ENCODE measurements at regions not wholly inside any gene's neighbourhood (a gene's known extent, or its start where the extent isn't known, plus 50 kb on each side); places are given as distances from the start of the nearest gene placed in this dataset.
"Not testable (repeated sequence)": the region's sequence is repeated elsewhere in the genome, so short reads cannot be mapped to it uniquely, and the experiment has no call there.

- DNase-seq (ENCODE audit: low read depth, low spot score); H3K27ac ChIP-seq: not testable (repeated sequence)
Measured at GRCh38 chr1:83488105-83488504, 510.8 kb downstream of the TTLL7 start.

GRCh38 chr1:83487460-83487859, 511.5 kb downstream of the TTLL7 start:
- H3K27ac ChIP-seq; DNase-seq (ENCODE audit: low read depth, low spot score): not testable (repeated sequence)

- H3K27ac ChIP-seq; DNase-seq (ENCODE audit: low read depth, low spot score): not testable (repeated sequence)
Measured at GRCh38 chr1:83485314-83486019, 513.5 kb downstream of the TTLL7 start.

GRCh38 chr1:83481284-83481683, 517.6 kb downstream of the TTLL7 start:
- DNase-seq (ENCODE audit: low read depth, low spot score), result not testable (repeated sequence)
- peak overlapping the region; percentile 51 for H3K27ac ChIP-seq

GRCh38 chr1:83479591-83480239, 519.2 kb downstream of the TTLL7 start:
- not testable (repeated sequence) for DNase-seq (ENCODE audit: low read depth, low spot score); H3K27ac ChIP-seq

GRCh38 chr1:83478127-83478526, 520.8 kb downstream of the TTLL7 start:
- DNase-seq (ENCODE audit: low read depth, low spot score); H3K27ac ChIP-seq: not testable (repeated sequence)

GRCh38 chr1:83476518-83476917, 522.4 kb downstream of the TTLL7 start:
- not testable (repeated sequence) for DNase-seq (ENCODE audit: low read depth, low spot score); H3K27ac ChIP-seq

GRCh38 chr1:83474946-83475345, 524.0 kb downstream of the TTLL7 start:
- DNase-seq (ENCODE audit: low read depth, low spot score); H3K27ac ChIP-seq: not testable (repeated sequence)

- DNase-seq (ENCODE audit: low read depth, low spot score); H3K27ac ChIP-seq: not testable (repeated sequence)
Measured at GRCh38 chr1:83473986-83474385, 524.9 kb downstream of the TTLL7 start.

GRCh38 chr1:83472066-83472465, 526.9 kb downstream of the TTLL7 start:
- not testable (repeated sequence) for DNase-seq (ENCODE audit: low read depth, low spot score); H3K27ac ChIP-seq

GRCh38 chr1:83471272-83471671, 527.7 kb downstream of the TTLL7 start:
- DNase-seq (ENCODE audit: low read depth, low spot score); H3K27ac ChIP-seq: not testable (repeated sequence)

GRCh38 chr1:83468336-83468735, 530.6 kb downstream of the TTLL7 start:
- not testable (repeated sequence) for H3K27ac ChIP-seq; DNase-seq (ENCODE audit: low read depth, low spot score)

GRCh38 chr1:83457735-83458248, 541.1 kb downstream of the TTLL7 start:
- DNase-seq (ENCODE audit: low read depth, low spot score); H3K27ac ChIP-seq: not testable (repeated sequence)

- not testable (repeated sequence) for H3K27ac ChIP-seq; DNase-seq (ENCODE audit: low read depth, low spot score)
Measured at GRCh38 chr1:83457281-83457680, 541.7 kb downstream of the TTLL7 start.

- not testable (repeated sequence) for DNase-seq (ENCODE audit: low read depth, low spot score); H3K27ac ChIP-seq
Measured at GRCh38 chr1:83455753-83456152, 543.2 kb downstream of the TTLL7 start.

- not testable (repeated sequence) for DNase-seq (ENCODE audit: low read depth, low spot score); H3K27ac ChIP-seq
Measured at GRCh38 chr1:83445873-83446272, 553.1 kb downstream of the TTLL7 start.

- not testable (repeated sequence) for H3K27ac ChIP-seq; DNase-seq (ENCODE audit: low read depth, low spot score)
Measured at GRCh38 chr1:83442412-83442811, 556.5 kb downstream of the TTLL7 start.

GRCh38 chr1:83440586-83440985, 558.3 kb downstream of the TTLL7 start:
- peak; percentile 3 for DNase-seq (ENCODE audit: low read depth, low spot score)
- H3K27ac ChIP-seq, result not testable (repeated sequence)

GRCh38 chr1:83440021-83440420, 558.9 kb downstream of the TTLL7 start:
- H3K27ac ChIP-seq; DNase-seq (ENCODE audit: low read depth, low spot score): not testable (repeated sequence)

- not testable (repeated sequence) for DNase-seq (ENCODE audit: low read depth, low spot score); H3K27ac ChIP-seq
Measured at GRCh38 chr1:83438316-83438715, 560.6 kb downstream of the TTLL7 start.

- not testable (repeated sequence) for DNase-seq (ENCODE audit: low read depth, low spot score); H3K27ac ChIP-seq
Measured at GRCh38 chr1:83435336-83435735, 563.6 kb downstream of the TTLL7 start.
